ENCODE measurements at regions not wholly inside any gene's neighbourhood (a gene's known extent, or its start where the extent isn't known, plus 50 kb on each side); places are given as distances from the start of the nearest gene placed in this dataset.

- no peak for TF ChIP-seq TAF1 (IDR thresholded peaks at IDR 0.05; ENCODE audit: borderline replicate concordance, low read depth, low read length)
- TF ChIP-seq POLR2A (IDR thresholded peaks at IDR 0.05; ENCODE audit: low read depth, low read length), result no peak
- no peak for TF ChIP-seq POLR2AphosphoS5 (IDR thresholded peaks at IDR 0.05; ENCODE audit: low read depth, low read length)
These were observed 94.3 kb upstream of the PTHLH start for GRCh38 chr12:28066879-28067278.
